ENCODE measurements at regions not wholly inside any gene's neighbourhood (a gene's known extent, or its start where the extent isn't known, plus 50 kb on each side); places are given as distances from the start of the nearest gene placed in this dataset.
A peak's percentile ranks its signal among the peaks of the same experiment; 100 is the strongest.

- Histone ChIP-seq H3K27me3 (no peaks in the 10 kb centered on the region), H3K36me3 (no peaks in the 10 kb centered on the region), H3K4me1 (no peaks in the 10 kb centered on the region), H3K27ac (no peak overlapping the region), H3K9me3 (no peaks in the 10 kb centered on the region), H3K4me3 (no peak overlapping the region)
- intact Hi-C loops (cut with DNase I), result no loop called here
- 29% methylated on average over 8 of the region's 23 CpGs for WGBS (ENCODE audit: insufficient coverage, low coverage, low lambda C conversion rate, missing lambda C conversion rate)
- DNase-seq (peak in 1 of 3 donors; percentile 40), ATAC-seq (peak in 3 of 4 donors; percentile 39 to 44 (median 41))
- TF ChIP-seq POLR2A (IDR thresholded peaks at IDR 0.05) (no peak), CTCF (IDR thresholded peaks at IDR 0.05) (peak in 3 of 4 donors; percentile 14 to 43 (median 17))
Observed at GRCh38 chr14:101183376-101184103, 280.0 kb upstream of the RTL1 start.

DNA sequence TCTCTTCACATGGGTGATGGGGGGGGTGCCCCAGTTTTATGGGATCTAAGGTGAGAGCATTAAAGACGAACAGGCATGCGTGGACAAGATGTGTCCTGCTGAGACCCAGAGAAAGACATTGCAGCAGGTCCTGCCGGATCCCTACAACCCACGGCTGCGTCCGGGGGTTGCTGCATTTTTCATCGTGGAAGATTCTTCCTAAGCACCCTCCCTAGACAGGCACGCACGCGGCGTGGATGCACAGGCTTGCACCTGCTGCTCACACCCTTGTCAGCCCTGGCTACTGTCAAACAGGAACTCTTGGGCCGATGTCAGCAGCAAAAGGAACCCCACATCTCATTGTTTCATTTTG, 280.6 kb upstream of the RTL1 start:
- no peaks in the 10 kb centered on the region for H3K4me1 ChIP-seq
- ATAC-seq (no peak), DNase-seq (no peak)
- no peak for TF ChIP-seq CTCF (IDR thresholded peaks at IDR 0.05)
- TF ChIP-seq POLR2A (IDR thresholded peaks at IDR 0.05), result no peak
- no peak overlapping the region for H3K27ac ChIP-seq
- no peak overlapping the region for H3K4me3 ChIP-seq
- intact Hi-C loops (cut with DNase I), result no loop called here
- H3K9me3 ChIP-seq, result no peaks in the 10 kb centered on the region
- H3K27me3 ChIP-seq, result no peaks in the 10 kb centered on the region
- H3K36me3 ChIP-seq, result no peaks in the 10 kb centered on the region
- WGBS (ENCODE audit: insufficient coverage, low coverage, low lambda C conversion rate, missing lambda C conversion rate), result 73% methylated on average over 3 of the region's 12 CpGs

- intact Hi-C loops (cut with DNase I), result no loop called here
- WGBS (ENCODE audit: insufficient coverage, low coverage, low lambda C conversion rate, missing lambda C conversion rate), result 78% methylated on average over 6 of the region's 6 CpGs
- Histone ChIP-seq H3K27me3 (no peaks in the 10 kb centered on the region), H3K4me3 (no peak overlapping the region), H3K36me3 (no peaks in the 10 kb centered on the region), H3K9me3 (no peaks in the 10 kb centered on the region), H3K4me1 (no peaks in the 10 kb centered on the region), H3K27ac (no peak overlapping the region)
- no peak for TF ChIP-seq CTCF (IDR thresholded peaks at IDR 0.05)
- no peak for TF ChIP-seq POLR2A (IDR thresholded peaks at IDR 0.05)
- no peak for ATAC-seq
- peak in 1 of 3 donors; percentile 11 for DNase-seq
Observed at GRCh38 chr14:101184572-101184971, 281.1 kb upstream of the RTL1 start.

- 73% methylated on average over 8 of the region's 15 CpGs for WGBS (ENCODE audit: insufficient coverage, low coverage, low lambda C conversion rate, missing lambda C conversion rate)
- ATAC-seq (no peak), DNase-seq (peak in 1 of 3 donors; percentile 33)
- intact Hi-C loops (cut with DNase I), result no loop called here
- Histone ChIP-seq H3K9me3 (no peaks in the 10 kb centered on the region), H3K4me1 (no peaks in the 10 kb centered on the region), H3K27ac (no peak overlapping the region), H3K36me3 (no peaks in the 10 kb centered on the region), H3K27me3 (no peaks in the 10 kb centered on the region), H3K4me3 (no peak overlapping the region)
- TF ChIP-seq POLR2A (IDR thresholded peaks at IDR 0.05) (no peak), CTCF (IDR thresholded peaks at IDR 0.05) (no peak)
Observed at GRCh38 chr14:101185073-101185835, 281.7 kb upstream of the RTL1 start.

All from right lobe of liver (tissue), 6 donors.